GM21390 (cell line): ENCODE measurements at regions not wholly inside any gene's neighbourhood (a gene's known extent, or its start where the extent isn't known, plus 50 kb on each side); places are given as distances from the start of the nearest gene placed in this dataset.

Experiments used
- ATAC-seq: cut with Tn5 transposase; IDR thresholded peaks from one replicate; pipeline ENCODE4 v1.9.1; 2021; ENCODE audit not compliant: unreplicated experiment

GRCh38 chr18:78771496-78772359, 207.9 kb upstream of the SALL3 start:
- no peak for ATAC-seq

DNA sequence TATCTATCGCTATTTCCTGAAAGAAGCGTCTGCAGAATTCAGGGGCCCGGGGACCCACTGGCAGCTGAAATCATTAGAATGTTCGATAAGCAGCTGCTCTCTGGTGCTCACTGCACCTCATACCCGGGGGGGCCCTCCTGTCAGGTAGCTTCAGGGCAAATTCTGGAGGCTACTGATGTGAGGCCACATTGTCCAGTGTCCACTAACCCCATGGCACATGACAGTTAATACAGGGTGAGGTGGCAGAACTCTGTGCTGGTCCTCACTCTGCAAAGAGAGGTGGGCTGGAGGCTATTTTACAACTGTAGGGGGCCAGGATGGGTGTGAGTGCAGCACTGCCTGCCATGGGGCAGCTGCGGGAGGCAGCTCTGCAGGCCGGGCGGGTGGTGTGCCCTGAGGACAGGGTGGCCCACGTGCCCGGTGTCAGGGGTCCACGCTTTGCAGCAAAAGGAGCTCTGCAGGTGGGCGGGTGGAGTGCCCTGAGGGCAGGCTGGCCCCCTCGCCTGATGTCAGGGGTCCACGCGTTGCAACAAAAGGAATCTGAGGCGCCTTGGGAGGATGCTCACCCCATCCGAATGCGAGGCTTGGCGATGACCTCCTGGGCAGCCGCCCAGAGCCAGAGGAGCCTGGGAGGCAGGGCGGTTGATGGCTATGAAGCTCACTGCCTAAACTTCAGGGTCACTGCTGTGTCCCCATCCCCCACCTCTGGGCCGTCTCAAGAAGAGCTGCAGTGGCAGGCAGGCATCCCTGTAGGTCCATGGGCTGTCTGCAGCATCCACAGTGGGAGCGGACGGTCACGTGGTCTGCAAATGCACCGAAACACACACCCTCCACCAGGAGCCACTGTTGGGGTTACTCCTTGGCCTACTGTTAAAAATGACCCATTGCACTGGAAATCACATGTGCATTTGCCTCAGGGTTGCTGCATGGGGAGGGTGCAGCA, 207.0 kb upstream of the SALL3 start:
- ATAC-seq: no peak

DNA sequence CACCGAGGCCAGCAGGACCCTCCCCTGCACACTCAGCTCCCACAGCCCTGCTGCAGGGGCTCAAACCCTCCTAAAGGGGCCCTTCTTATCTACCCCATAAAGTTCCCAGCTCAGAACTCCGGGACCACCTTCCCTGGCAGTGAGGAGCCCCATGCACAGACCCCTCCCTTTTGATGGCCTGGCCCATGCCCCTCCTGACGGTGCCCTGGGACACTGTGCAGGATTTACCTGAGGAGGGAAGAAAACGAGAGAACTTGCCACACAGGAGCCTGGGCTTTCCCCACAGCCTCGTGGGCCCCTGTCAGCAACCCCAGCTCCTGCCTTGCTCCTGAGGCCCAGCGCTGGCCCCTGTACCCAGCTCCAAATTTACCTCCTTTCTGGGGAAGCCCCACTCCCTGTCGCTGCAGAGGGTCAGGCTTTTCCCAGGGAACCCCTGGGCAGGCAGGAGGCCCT, 206.3 kb upstream of the SALL3 start:
- no peak for ATAC-seq

DNA sequence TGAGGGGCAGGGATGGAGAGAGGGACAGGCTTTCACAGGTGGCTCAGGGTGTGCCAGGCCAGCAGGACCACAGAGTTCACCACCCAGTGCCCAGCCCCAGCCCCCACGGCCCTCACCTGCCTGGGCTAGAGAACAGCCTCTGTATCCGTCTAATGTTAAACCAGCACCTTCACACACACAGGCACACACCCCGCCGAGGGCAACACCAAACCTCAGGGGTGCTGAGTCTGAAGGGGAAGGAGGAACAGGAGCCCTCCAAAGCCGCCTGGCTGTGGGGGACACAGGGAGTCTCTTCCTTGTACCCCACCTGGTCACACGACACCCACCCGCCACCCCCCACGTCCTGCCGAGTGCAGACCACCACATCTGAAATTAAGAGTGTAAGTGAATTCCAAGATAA, 205.8 kb upstream of the SALL3 start:
- ATAC-seq: no peak

- no peak for ATAC-seq
Observed at GRCh38 chr18:78774741-78775141, 204.9 kb upstream of the SALL3 start.

DNA sequence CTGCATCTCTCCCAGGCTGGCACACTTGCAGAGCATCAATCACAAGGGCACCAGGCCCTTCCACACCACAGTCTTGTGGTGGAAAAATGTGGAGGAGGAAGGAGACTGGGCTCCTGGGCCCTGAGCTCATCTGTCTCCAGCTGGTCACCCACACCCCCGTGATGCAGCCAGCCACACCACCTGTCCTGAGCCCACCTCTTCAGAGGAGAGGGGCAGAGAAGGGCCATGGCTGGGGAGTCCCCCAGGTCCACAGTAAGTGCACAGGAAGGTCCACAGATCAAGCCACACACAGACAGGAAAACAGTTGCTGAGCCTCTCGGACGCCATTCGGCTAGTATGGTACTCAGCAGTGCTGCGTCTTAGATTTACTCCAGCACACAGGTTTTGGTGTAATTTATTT, 203.5 kb upstream of the SALL3 start:
- no peak for ATAC-seq

- ATAC-seq: no peak
Observed at GRCh38 chr18:78776706-78777285, 202.8 kb upstream of the SALL3 start.

DNA sequence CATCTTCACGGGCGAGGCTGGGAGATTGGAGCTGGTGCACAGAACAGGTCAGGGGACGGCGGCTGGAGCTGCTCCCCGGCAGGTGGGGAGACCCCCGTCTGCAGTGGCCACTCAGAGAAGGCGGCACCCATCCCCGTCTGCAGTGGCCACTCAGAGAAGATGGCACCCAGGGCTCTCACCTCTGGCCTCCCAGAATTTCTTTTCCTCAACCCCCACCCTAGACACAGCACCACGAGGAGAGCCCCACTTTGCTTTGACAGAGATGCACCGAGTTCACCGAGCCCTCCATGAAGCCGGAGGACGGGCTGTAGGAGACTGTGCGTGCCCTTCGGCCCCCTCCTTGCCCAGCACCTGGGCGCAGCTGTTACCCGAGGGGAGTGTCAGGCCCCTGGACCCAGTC, 201.6 kb upstream of the SALL3 start:
- no peak for ATAC-seq

GRCh38 chr18:78778651-78779050, 201.0 kb upstream of the SALL3 start:
- no peak for ATAC-seq

DNA sequence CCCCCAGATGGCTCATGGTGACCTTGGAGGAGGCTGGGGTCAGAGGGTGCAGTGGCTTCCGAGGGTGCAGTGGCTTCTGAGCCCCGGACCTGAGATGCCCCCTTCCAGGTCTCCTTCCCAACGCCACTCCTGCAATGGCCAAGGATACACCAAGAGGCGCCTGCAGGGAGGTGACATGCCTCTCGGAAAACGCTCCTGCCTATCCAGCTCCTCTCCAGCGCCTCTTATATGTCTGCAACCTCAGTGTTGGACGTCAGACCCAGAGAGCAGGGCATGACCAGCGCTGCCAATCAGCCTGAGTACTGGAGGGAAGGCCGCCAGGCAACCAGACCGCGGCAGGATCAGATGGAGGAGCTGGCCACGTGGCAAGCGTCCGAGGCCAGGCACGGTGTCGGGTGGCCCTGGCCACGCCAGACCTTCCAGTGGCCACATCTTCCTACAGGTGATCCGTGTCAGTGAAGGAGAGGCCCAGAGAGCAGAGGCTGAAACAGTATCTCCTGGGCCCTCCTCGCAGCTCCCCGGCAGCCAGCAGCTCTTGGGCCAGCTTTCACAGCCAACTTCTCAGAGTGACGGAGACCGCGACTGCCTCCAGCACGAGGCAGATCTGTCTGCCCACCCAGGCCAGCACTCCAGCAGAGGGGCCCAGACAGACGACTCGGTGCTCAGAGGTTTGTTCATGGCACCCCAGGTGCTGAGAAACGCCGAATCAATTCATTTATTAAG, 199.5 kb upstream of the SALL3 start:
- no peak for ATAC-seq

DNA sequence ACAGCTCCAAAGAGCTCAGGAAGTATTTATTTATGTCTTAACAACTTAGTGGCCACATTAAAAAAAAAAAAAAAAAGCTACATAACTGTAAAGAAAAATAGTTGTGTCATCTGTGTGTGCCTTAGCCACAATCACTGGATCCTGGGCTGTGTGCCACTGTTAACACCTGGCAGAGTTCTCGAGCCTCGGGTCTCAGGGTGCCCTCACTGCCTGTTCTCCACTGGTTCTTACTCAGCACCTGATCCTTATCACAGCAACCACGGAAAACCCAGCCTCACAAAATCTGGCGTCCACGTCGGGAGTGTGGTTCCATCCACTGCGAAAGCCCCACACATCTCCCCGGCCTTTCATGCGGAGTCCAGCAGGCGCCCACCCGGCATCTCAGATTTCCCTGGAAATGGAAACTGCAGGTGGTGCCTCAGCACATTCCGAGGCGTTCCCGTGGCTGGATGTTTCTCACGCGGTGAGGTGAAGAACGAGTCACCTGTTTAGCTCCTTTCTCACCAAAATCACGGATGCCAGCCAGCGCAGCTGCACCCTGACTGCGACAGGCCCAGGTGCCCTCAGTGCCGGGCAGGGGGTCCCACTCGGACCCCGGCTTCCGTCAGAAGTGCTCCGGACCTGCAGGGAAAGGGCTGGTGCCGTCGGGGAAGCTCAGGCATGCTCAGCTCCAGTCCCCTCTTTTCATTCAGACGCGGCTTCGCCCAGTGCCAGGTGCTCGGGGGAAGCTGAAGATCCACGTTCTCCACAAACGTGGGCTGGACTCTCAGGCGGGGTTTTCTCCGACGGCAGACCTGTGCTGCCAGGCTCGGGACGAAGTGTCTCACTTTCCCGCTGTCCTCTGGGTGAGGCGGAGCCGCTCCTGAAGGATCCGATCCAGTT, 198.7 kb upstream of the SALL3 start:
- ATAC-seq: no peak

DNA sequence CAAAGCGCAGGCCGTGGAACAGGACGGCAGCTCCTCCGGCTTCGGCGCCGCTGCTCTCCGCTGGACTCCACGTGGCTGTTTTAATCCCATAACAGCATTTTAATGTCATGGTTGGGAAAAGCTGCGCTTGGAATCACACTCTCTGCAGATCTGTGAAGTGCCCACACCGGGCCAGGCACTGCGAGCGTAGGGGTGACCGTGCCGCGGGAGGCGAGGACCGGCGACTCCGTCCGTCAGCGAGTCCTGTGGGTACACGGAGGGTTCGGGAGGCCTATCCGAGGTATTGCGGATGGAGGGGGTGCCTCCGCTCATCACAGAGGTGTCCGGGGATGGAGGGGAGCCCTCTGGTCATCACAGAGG, 198.0 kb upstream of the SALL3 start:
- no peak for ATAC-seq

- ATAC-seq: no peak
Observed at GRCh38 chr18:78782951-78783563, 196.6 kb upstream of the SALL3 start.

DNA sequence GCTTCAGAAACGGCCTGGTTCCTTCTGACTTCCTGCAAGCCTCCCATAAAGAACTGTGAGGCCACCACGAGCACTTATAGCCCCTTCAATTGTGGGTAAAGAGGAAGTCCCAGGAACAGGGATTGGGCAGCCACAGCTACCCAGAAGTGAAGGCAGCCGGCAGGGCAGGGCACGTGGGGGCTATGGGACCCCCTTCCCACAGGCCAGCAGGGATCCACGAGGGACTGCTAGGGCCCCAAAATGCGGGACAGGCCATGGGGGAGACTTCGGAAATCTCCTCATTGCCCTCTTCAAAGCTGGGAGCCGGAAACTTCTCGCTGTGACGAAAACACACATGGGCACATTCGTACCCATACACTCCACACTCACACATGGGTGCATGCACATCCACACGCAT, 196.1 kb upstream of the SALL3 start:
- ATAC-seq: no peak

DNA sequence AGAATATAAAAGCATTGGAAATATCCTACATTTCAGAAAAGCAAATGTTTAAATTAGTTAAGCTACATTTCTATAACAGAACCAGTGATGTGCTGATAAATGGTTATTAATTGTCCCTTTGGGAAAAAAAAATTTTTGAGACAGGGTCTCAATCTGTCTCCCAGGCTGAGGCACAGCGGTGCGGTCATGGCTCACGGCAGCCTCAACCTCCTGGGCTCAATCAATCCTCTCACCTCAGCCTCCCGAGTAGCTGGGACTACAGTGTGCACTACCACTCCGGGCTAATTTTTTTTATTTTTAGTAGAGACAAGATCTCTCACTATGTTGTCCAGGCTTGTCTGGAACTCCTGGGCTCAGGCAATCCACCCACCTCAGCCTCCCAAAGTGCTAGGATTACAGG, 194.8 kb upstream of the SALL3 start:
- no peak for ATAC-seq

GRCh38 chr18:78785706-78786105, 193.9 kb upstream of the SALL3 start:
- ATAC-seq: no peak

- ATAC-seq: no peak
Observed at GRCh38 chr18:78786776-78787175, 192.8 kb upstream of the SALL3 start.

DNA sequence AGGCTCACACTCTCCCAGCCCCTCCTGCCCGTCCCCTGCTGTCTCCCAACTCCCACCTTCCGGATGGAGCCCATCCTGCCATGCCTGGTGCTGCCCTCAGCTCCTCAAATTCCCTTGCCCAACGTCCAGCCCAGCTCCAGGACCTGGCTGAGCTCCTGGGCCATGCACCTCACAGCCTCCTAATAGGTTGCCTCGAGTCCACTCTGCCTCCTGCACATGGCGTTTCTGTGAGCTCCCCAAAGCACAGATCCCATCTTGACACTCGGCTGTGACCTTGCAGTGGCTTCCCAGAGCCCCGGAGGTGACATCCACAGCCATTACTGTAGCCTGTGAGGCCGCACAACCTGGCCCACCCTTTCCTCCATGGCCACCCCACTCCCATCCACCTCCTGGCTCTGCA, 191.9 kb upstream of the SALL3 start:
- ATAC-seq: no peak

- no peak for ATAC-seq
Observed at GRCh38 chr18:78788161-78788560, 191.5 kb upstream of the SALL3 start.

DNA sequence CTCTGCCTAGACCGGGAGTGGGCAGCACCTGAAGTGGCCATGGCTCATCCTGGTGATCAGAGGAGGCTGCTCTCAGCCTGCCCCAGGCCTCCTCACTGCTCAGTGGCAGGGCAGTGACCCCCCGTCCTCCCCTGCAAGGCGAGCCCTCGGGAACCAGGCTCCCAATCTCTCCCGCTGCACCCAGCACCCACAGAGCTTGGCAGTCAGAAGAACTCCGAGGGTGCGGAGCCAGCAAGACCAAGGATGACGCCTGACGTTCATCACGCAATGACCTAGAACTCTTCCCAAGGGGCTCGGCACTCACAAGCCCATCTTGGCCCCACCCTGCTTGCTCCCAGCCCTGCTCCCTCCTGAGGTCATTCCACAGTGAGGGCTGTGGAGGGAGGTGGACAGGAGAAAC, 189.8 kb upstream of the SALL3 start:
- no peak for ATAC-seq
